ENCODE measurements at regions not wholly inside any gene's neighbourhood (a gene's known extent, or its start where the extent isn't known, plus 50 kb on each side); places are given as distances from the start of the nearest gene placed in this dataset.

- WGBS (ENCODE audit: insufficient coverage, low coverage, low lambda C conversion rate, missing lambda C conversion rate): 44% methylated on average over 1 of the region's 1 CpG
- Histone ChIP-seq H3K4me1 (no peaks in the 10 kb centered on the region), H3K27ac (no peak overlapping the region), H3K9me3 (no peaks in the 10 kb centered on the region), H3K4me3 (no peak overlapping the region), H3K27me3 (no peaks in the 10 kb centered on the region), H3K36me3 (no peaks in the 10 kb centered on the region)
- DNase-seq (no peak), ATAC-seq (no peak)
- TF ChIP-seq POLR2A (IDR thresholded peaks at IDR 0.05) (no peak), CTCF (IDR thresholded peaks at IDR 0.05) (no peak)
- intact Hi-C loops (cut with DNase I): no loop called here
These were observed 580.8 kb upstream of the AMOT start for GRCh38 chrX:113421432-113421831.

DNA sequence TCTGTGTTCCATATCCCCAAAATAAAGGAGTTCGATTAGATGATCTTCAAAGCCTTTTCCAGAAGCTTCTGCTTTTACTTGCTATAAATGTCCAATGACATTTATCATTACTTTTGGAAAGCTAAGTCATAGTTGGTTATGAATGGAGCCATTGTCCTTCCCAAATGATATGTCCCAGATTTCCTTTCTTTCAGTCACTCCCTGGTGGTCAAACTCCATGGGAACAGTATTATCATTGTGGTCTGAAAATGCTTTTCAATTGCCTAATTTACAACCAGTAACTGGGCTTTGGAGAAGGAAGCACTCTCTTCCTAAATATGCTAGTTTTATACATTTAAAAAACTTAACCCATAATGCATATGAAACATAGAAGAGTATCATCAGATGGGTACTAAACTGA, 571.5 kb upstream of the AMOT start:
- Histone ChIP-seq H3K27me3 (no peaks in the 10 kb centered on the region), H3K36me3 (no peaks in the 10 kb centered on the region), H3K9me3 (no peaks in the 10 kb centered on the region), H3K4me1 (no peaks in the 10 kb centered on the region), H3K27ac (no peak overlapping the region), H3K4me3 (no peak overlapping the region)
- no peak for DNase-seq
- no peak for ATAC-seq
- intact Hi-C loops (cut with DNase I): no loop called here
- TF ChIP-seq CTCF (IDR thresholded peaks at IDR 0.05) (no peak), POLR2A (IDR thresholded peaks at IDR 0.05) (no peak)
- 46% methylated on average over 1 of the region's 1 CpG for WGBS (ENCODE audit: insufficient coverage, low coverage, low lambda C conversion rate, missing lambda C conversion rate)

DNA sequence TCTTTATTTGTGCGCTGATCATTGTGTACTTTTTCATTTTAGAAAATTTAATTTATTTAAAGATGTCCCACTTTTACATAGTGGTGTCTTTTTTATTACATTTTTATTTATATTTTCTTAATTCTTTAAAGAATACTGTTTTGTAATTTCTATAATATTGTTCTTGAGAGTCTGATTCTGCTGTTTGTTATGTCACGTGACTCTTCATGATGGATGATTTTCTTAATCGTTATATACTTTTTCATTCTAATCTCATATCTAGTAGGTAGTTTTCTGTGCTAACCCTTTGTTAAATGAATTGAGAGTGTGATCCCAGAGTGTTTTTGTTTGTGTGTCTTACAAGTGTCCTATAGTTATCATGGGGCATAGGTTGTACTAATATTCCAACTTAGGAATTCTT, 568.2 kb upstream of the AMOT start:
- 63% methylated on average over 3 of the region's 3 CpGs for WGBS (ENCODE audit: insufficient coverage, low coverage, low lambda C conversion rate, missing lambda C conversion rate)
- no peak for ATAC-seq
- TF ChIP-seq CTCF (IDR thresholded peaks at IDR 0.05) (no peak), POLR2A (IDR thresholded peaks at IDR 0.05) (no peak)
- Histone ChIP-seq H3K9me3 (no peaks in the 10 kb centered on the region), H3K4me3 (no peak overlapping the region), H3K4me1 (no peaks in the 10 kb centered on the region), H3K27me3 (no peaks in the 10 kb centered on the region), H3K27ac (no peak overlapping the region), H3K36me3 (no peaks in the 10 kb centered on the region)
- no peak for DNase-seq
- intact Hi-C loops (cut with DNase I): no loop called here

GRCh38 chrX:113400193-113400704, 559.6 kb upstream of the AMOT start:
- no peak for TF ChIP-seq CTCF (IDR thresholded peaks at IDR 0.05)
- no peak for TF ChIP-seq POLR2A (IDR thresholded peaks at IDR 0.05)
- WGBS (ENCODE audit: insufficient coverage, low coverage, low lambda C conversion rate, missing lambda C conversion rate): 54% methylated on average over 2 of the region's 2 CpGs
- no peaks in the 10 kb centered on the region for H3K36me3 ChIP-seq

More at GRCh38 chrX:113400193-113400704, 559.6 kb upstream of the AMOT start:
- intact Hi-C loops (cut with DNase I): no loop called here
- DNase-seq (no peak), ATAC-seq (no peak)
- Histone ChIP-seq H3K27ac (no peak overlapping the region), H3K9me3 (no peaks in the 10 kb centered on the region), H3K4me1 (no peaks in the 10 kb centered on the region), H3K4me3 (no peak overlapping the region), H3K27me3 (peaks cover 0 to 7% of the 10 kb centered on the region in 2 donors)

Measured in right lobe of liver (tissue), 6 donors.